Neuron (in vitro differentiated cells): ENCODE measurements at regions not wholly inside any gene's neighbourhood (a gene's known extent, or its start where the extent isn't known, plus 50 kb on each side); places are given as distances from the start of the nearest gene placed in this dataset.

Experiments used
- H2AFZ ChIP-seq: one replicate; pipeline ENCODE4 v1.6.1; 2013; ENCODE audit warnings: low read depth, mild to moderate bottlenecking, inconsistent platforms, low read length, moderate library complexity
- H3K27me3 ChIP-seq: one replicate; pipeline ENCODE4 v1.6.1; 2013; ENCODE audit warnings: low read length; ENCODE audit not compliant: insufficient read depth
- H3K36me3 ChIP-seq: one replicate; pipeline ENCODE4 v1.6.1; 2013; ENCODE audit warnings: low read length; ENCODE audit not compliant: insufficient read depth
- H3K4me1 ChIP-seq: one replicate; pipeline ENCODE4 v1.6.1; 2013; ENCODE audit warnings: low read length; ENCODE audit not compliant: insufficient read depth
- H3K4me3 ChIP-seq: 2 replicates; pipeline ENCODE4 v1.5.1; 2013; ENCODE audit warnings: mild to moderate bottlenecking, low read length, moderate library complexity
- H3K9me3 ChIP-seq: one replicate; pipeline ENCODE4 v1.6.1; 2013; ENCODE audit warnings: low read length

- Histone ChIP-seq H3K4me1 (no peaks in the 10 kb centered on the region), H3K4me3 (no peak overlapping the region), H2AFZ (no peak overlapping the region), H3K27me3 (no peaks in the 10 kb centered on the region), H3K36me3 (no peaks in the 10 kb centered on the region), H3K9me3 (no peaks in the 10 kb centered on the region)
Observed at GRCh38 chr3:95615592-95616310, 1198.6 kb upstream of the EPHA6 start.

DNA sequence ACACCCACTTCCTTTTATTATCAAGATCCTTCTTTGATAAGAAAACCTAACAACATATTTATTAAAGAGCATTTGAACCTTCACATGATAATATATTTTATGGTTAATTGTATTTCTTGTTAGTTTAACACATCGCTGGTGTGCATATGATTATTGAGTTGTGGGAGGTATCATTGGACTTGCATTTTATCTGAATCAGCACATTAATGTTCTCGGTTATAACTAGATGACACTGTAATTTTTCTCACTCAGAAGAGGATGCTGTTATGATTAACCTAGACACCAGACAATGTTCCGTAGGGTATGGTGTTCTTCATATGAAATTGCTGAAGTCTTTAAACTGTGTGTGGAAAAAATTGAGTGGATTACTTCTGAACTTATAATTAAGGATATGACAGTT lies 1188.3 kb upstream of the EPHA6 start:
- H3K27me3 ChIP-seq, result no peaks in the 10 kb centered on the region
- H2AFZ ChIP-seq, result no peak overlapping the region
- H3K4me3 ChIP-seq, result no peak overlapping the region
- no peaks in the 10 kb centered on the region for H3K9me3 ChIP-seq
- H3K36me3 ChIP-seq, result no peaks in the 10 kb centered on the region
- H3K4me1 ChIP-seq, result no peaks in the 10 kb centered on the region

GRCh38 chr3:95627293-95627692 lies 1187.1 kb upstream of the EPHA6 start:
- H3K27me3 ChIP-seq, result no peaks in the 10 kb centered on the region
- H3K4me1 ChIP-seq, result no peaks in the 10 kb centered on the region
- H3K36me3 ChIP-seq, result no peaks in the 10 kb centered on the region
- no peak overlapping the region for H3K4me3 ChIP-seq
- H3K9me3 ChIP-seq, result no peaks in the 10 kb centered on the region
- H2AFZ ChIP-seq, result no peak overlapping the region

- Histone ChIP-seq H3K27me3 (no peaks in the 10 kb centered on the region), H3K9me3 (no peaks in the 10 kb centered on the region), H3K36me3 (no peaks in the 10 kb centered on the region), H2AFZ (no peak overlapping the region), H3K4me1 (no peaks in the 10 kb centered on the region), H3K4me3 (no peak overlapping the region)
Observed at GRCh38 chr3:95627697-95628096, 1186.7 kb upstream of the EPHA6 start.

DNA sequence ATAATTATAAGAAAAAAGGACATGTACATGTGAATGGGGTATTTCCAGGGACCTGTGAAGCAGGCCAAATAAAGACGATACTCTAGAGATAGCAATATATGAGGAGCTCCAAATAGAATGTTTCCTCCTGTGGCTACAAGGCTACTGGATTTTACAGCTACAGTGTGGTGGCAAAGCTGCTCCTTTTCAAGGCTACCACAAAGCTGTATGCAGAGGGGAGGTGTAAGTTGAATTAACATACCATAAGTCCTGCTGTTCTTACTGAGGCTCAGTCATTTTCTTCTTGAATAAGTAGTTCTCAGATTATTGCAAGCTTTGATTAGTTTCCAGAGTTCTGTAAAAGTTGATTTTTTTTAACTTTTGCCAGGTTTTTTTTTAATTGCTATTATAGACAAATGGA lies 1184.6 kb upstream of the EPHA6 start:
- no peak overlapping the region for H3K4me3 ChIP-seq

GRCh38 chr3:95645291-95645690 lies 1169.1 kb upstream of the EPHA6 start:
- no peaks in the 10 kb centered on the region for H3K27me3 ChIP-seq
- no peaks in the 10 kb centered on the region for H3K9me3 ChIP-seq
- H2AFZ ChIP-seq, result no peak overlapping the region
- H3K4me3 ChIP-seq, result no peak overlapping the region
- no peaks in the 10 kb centered on the region for H3K4me1 ChIP-seq
- no peaks in the 10 kb centered on the region for H3K36me3 ChIP-seq

More for the DNA sequence above, 1184.6 kb upstream of the EPHA6 start:
- Histone ChIP-seq H3K9me3 (no peaks in the 10 kb centered on the region), H3K4me1 (no peaks in the 10 kb centered on the region), H3K36me3 (no peaks in the 10 kb centered on the region), H3K27me3 (no peaks in the 10 kb centered on the region), H2AFZ (no peak overlapping the region)

DNA sequence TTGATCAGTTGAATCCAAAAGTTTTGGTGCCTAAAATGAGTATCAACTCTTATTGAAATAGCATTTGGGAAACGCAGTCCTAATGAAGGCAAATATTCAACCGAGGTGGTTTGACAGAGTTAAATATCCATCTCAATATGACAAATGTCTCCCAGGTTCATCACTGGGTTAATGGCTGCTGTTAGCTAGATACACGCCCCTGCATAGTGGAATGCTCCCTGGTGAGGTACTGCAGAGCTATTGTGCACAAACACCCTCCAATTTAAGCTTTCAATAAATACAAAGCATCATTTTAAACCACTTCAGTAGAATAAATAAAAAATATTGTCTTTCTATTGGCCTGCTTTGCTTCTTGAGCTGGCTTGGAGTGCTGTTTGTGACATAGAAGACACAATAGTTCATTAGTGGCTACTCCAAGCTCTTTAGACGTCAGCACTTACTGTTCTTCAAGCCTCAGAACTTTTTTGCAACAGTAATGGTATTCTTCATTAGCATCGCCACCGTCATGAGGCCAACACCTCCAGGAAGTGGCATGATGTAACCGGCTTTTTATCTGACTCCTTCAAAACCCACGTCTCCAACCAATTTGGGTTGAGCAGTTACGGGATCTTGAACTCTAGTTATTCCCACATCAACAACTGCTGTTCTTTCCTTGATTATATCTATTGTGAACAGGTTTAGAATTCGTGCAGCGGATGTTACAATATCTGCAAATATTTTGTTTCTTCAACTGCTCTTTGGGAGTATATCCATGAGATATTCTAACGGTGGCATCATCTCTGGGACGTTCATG lies 1159.6 kb upstream of the EPHA6 start:
- H3K27me3 ChIP-seq, result no peaks in the 10 kb centered on the region
- H2AFZ ChIP-seq, result no peak overlapping the region
- no peaks in the 10 kb centered on the region for H3K36me3 ChIP-seq

GRCh38 chr3:95655363-95655986 lies 1158.9 kb upstream of the EPHA6 start:
- no peak overlapping the region for H2AFZ ChIP-seq
- H3K27me3 ChIP-seq, result no peaks in the 10 kb centered on the region
- H3K36me3 ChIP-seq, result no peaks in the 10 kb centered on the region
- no peaks in the 10 kb centered on the region for H3K9me3 ChIP-seq
- no peak overlapping the region for H3K4me3 ChIP-seq
- H3K4me1 ChIP-seq, result no peaks in the 10 kb centered on the region

More for the DNA sequence above, 1159.6 kb upstream of the EPHA6 start:
- Histone ChIP-seq H3K9me3 (no peaks in the 10 kb centered on the region), H3K4me1 (no peaks in the 10 kb centered on the region), H3K4me3 (no peak overlapping the region)

DNA sequence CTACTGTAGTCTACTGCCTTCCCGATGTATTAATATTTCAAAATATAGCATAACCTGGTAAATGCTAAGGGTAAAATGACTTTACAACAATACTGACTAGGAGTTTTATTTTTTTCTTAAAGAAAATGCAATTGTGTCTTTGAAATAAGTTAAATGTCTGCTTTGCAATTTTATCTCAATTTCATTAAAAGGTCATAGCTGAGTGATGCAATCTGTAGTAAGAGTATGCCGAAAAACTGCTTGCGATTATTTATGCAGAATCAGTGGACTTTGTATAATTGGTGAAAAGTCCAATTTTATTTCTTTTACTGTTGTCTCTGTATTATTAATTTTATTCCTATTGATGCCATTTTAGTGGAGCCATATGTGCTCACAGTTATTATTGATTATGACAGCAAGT lies 1143.6 kb upstream of the EPHA6 start:
- H2AFZ ChIP-seq, result no peak overlapping the region
- H3K4me1 ChIP-seq, result no peaks in the 10 kb centered on the region
- H3K36me3 ChIP-seq, result no peaks in the 10 kb centered on the region
- H3K27me3 ChIP-seq, result no peaks in the 10 kb centered on the region
- H3K4me3 ChIP-seq, result no peak overlapping the region
- H3K9me3 ChIP-seq, result no peaks in the 10 kb centered on the region

- H3K4me3 ChIP-seq, result no peak overlapping the region
- H3K36me3 ChIP-seq, result no peaks in the 10 kb centered on the region
- no peaks in the 10 kb centered on the region for H3K4me1 ChIP-seq
- H3K9me3 ChIP-seq, result no peaks in the 10 kb centered on the region
- H2AFZ ChIP-seq, result no peak overlapping the region
- no peaks in the 10 kb centered on the region for H3K27me3 ChIP-seq
Observed at GRCh38 chr3:95673215-95673614, 1141.2 kb upstream of the EPHA6 start.

DNA sequence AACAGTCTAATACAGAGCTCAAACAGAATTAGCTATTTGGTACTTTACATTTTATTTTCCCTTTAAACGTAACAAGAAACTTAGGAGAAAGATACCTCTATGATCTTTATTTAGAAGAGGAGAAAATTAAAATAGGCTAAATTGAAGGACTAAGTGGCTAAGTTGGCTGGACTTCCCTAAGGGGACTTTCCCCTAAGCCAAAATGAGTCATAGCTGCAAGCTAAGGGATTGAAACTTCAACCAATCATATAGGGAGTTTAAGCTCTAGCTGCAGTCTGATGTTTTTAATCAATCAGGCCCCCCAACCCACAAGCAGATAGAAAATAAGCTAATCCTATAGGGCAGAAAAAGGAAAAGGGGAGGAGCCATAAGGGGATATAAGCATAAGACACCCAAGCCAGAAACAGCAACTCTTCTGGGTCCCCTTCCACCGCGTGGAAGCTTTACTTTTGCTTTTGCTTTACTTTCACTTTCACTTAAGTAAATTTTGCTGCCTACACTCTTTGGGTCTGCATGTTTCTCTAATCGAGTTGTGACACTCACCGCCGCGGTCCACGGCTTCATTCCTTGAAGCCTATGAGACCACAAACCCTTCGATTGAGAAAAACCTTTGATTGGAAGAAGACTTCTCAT lies 1108.5 kb upstream of the EPHA6 start:
- Histone ChIP-seq H3K9me3 (no peaks in the 10 kb centered on the region), H3K27me3 (no peaks in the 10 kb centered on the region), H3K4me3 (no peak overlapping the region), H3K4me1 (peaks cover 10% of the 10 kb centered on the region), H3K36me3 (no peaks in the 10 kb centered on the region), H2AFZ (no peak overlapping the region)

DNA sequence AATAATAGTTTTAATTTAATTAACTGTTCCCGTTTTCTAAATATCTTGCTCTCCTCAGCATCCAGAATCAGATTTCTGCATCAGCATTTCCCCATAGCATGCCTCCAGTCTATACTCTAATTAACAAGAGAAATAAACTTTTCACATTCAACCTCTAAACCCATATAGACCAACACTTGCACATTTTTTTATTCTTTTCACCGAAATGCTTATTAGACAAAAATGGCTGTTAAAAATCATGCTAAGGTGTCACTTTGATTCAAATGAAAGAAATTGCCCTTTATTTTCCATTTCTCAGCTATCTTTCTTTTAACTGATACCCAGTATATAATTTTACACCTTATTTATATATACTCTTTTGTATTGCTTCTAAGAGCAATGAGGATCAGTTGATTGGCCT lies 1107.1 kb upstream of the EPHA6 start:
- no peaks in the 10 kb centered on the region for H3K36me3 ChIP-seq
- H3K9me3 ChIP-seq, result no peaks in the 10 kb centered on the region
- H2AFZ ChIP-seq, result no peak overlapping the region
- H3K4me1 ChIP-seq, result peaks cover 13% of the 10 kb centered on the region
- H3K27me3 ChIP-seq, result no peaks in the 10 kb centered on the region
- no peak overlapping the region for H3K4me3 ChIP-seq

DNA sequence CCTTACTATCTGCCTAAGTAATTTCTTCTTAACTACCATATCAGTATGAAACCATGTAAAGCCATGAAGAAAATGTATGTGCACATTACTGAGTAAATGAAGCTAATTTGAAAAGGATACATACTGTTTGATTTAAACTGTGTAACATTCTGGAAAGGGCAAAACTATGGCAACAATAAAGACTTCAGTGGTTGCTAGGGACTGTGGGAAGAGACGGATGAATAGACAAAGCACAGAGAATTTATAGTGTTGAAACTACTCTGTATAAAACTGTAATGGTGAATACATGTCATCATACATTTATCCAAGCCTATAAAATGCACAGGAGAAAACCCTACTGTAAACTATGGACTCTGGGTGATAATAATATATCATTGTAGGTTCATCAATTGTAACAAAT lies 1103.7 kb upstream of the EPHA6 start:
- Histone ChIP-seq H3K27me3 (no peaks in the 10 kb centered on the region), H3K36me3 (no peaks in the 10 kb centered on the region), H3K9me3 (no peaks in the 10 kb centered on the region), H3K4me3 (no peak overlapping the region), H3K4me1 (peaks cover 17% of the 10 kb centered on the region), H2AFZ (peak overlapping the region; percentile 84)
